Activated B cell treated with CpG ODN at 0.5 μM for 24 hours (primary cell): ENCODE measurements at regions not wholly inside any gene's neighbourhood (a gene's known extent, or its start where the extent isn't known, plus 50 kb on each side); places are given as distances from the start of the nearest gene placed in this dataset.

Experiments used
- ATAC-seq: fragments of 200-7000 bp; cut with Tn5 transposase; one replicate; pipeline ENCODE4 v1.10.0; 2021; ENCODE audit warnings: low read depth, mild to moderate bottlenecking, moderate library complexity
- CTCF ChIA-PET: fragments of 350-600 bp; sonication (Branson Sonifier 250); formaldehyde crosslinking; loops from one replicate; lab custom pipeline; 2021; ENCODE audit warnings: antibody characterized with exemption; lab: Charles Lee
- POLR2A ChIA-PET: fragments of 350-600 bp; sonication (Branson Sonifier 250); formaldehyde crosslinking; loops from one replicate; lab custom pipeline; 2021; ENCODE audit warnings: antibody characterized with exemption; lab: Charles Lee
- DNase-seq: peaks from one replicate; pipeline ENCODE4 v3.0.0; 2022
- H3K27ac Mint-ChIP-seq: one replicate; pipeline ENCODE4 v1.8.0; 2020; ENCODE audit warnings: mixed read lengths
- H3K27me3 Mint-ChIP-seq: one replicate; pipeline ENCODE4 v1.8.0; 2021; ENCODE audit warnings: mixed read lengths
- H3K36me3 Mint-ChIP-seq: one replicate; pipeline ENCODE4 v1.8.0; 2021; ENCODE audit warnings: low read depth, mixed read lengths
- H3K4me1 Mint-ChIP-seq: one replicate; pipeline ENCODE4 v1.8.0; 2021; ENCODE audit warnings: mixed read lengths
- H3K4me3 Mint-ChIP-seq: one replicate; pipeline ENCODE4 v1.8.0; 2020; ENCODE audit warnings: mild to moderate bottlenecking, mixed read lengths
- H3K9me3 Mint-ChIP-seq: one replicate; pipeline ENCODE4 v1.8.0; 2020; ENCODE audit warnings: mixed read lengths
- intact Hi-C: fragments of 100-400 bp; cut with micrococcal nuclease; formaldehyde crosslinking; loops from one replicate; pipeline ENCODE4 v1.15.1; 2024
- TF ChIP-seq, protein P1 (sequence below): fragments of 200-600 bp; IDR thresholded peaks from one replicate; pipeline ENCODE4 v1.8.0; 2022; ENCODE audit warnings: antibody characterized with exemption, mild to moderate bottlenecking

DNA sequence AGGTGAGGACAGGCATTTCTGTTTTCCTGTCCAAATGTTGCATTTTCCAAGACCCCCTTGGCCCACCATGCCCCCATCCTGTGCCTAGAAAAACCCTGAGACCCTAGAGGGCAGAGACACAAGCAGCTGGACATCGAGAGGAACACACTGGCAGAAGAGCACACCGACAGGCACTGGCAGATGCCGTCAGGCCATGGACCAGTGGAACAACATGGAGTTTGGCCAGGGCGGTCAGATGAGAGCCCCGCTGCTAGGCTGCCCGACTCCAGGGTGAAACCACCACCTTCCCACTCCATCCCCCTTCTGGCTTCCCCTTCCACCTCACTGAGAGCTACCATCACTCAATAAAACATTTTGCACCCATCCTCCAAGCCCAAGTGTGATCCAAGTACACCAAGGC is 438.4 kb downstream of the SIPA1L2 start:
- POLR2A ChIA-PET, result no interaction called here
- DNase-seq, result no peak
- no peaks in the 10 kb centered on the region for H3K4me1 Mint-ChIP-seq
- no peak overlapping the region for H3K4me3 Mint-ChIP-seq
- TF ChIP-seq, protein P1, sequence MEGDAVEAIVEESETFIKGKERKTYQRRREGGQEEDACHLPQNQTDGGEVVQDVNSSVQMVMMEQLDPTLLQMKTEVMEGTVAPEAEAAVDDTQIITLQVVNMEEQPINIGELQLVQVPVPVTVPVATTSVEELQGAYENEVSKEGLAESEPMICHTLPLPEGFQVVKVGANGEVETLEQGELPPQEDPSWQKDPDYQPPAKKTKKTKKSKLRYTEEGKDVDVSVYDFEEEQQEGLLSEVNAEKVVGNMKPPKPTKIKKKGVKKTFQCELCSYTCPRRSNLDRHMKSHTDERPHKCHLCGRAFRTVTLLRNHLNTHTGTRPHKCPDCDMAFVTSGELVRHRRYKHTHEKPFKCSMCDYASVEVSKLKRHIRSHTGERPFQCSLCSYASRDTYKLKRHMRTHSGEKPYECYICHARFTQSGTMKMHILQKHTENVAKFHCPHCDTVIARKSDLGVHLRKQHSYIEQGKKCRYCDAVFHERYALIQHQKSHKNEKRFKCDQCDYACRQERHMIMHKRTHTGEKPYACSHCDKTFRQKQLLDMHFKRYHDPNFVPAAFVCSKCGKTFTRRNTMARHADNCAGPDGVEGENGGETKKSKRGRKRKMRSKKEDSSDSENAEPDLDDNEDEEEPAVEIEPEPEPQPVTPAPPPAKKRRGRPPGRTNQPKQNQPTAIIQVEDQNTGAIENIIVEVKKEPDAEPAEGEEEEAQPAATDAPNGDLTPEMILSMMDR, result no peak
- H3K36me3 Mint-ChIP-seq, result no peaks in the 10 kb centered on the region
- ATAC-seq, result no peak
- intact Hi-C loops, result no loop called here
- H3K27me3 Mint-ChIP-seq, result peaks cover 2% of the 10 kb centered on the region
- CTCF ChIA-PET, result no interaction called here
- H3K9me3 Mint-ChIP-seq, result no peaks in the 10 kb centered on the region
- no peak overlapping the region for H3K27ac Mint-ChIP-seq

GRCh38 chr1:232188318-232188717 is 441.6 kb downstream of the SIPA1L2 start:
- no peaks in the 10 kb centered on the region for H3K36me3 Mint-ChIP-seq
- TF ChIP-seq, protein P1, result no peak
- no peak for DNase-seq
- ChIA-PET CTCF (no interaction called here), POLR2A (no interaction called here)
- H3K4me3 Mint-ChIP-seq, result no peak overlapping the region
- no peaks in the 10 kb centered on the region for H3K4me1 Mint-ChIP-seq
- peaks cover 2% of the 10 kb centered on the region for H3K27me3 Mint-ChIP-seq
- no peaks in the 10 kb centered on the region for H3K9me3 Mint-ChIP-seq
- intact Hi-C loops, result no loop called here
- H3K27ac Mint-ChIP-seq, result no peak overlapping the region
- ATAC-seq, result no peak

DNA sequence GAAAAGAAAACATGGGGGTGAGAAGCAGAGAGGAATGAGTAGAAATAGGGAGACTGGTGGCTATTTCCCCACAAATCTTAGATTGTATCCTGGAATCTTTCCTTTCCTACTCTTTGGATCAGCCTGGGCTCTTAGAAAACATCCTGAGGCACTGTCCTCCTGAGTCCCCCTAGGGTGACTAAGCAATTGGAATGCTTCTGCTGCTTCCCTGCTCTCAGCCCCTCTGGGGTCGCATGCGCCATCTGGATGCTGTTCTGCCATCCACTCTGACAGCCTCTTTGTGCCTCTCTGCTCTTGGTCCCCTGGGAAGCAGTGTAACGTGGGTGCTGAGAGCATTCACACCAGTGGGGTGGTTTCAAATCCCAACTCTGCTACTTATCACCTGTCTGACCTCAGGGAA is 443.0 kb downstream of the SIPA1L2 start:
- CTCF ChIA-PET, result no interaction called here
- no peak for DNase-seq
- TF ChIP-seq, protein P1, result no peak

DNA sequence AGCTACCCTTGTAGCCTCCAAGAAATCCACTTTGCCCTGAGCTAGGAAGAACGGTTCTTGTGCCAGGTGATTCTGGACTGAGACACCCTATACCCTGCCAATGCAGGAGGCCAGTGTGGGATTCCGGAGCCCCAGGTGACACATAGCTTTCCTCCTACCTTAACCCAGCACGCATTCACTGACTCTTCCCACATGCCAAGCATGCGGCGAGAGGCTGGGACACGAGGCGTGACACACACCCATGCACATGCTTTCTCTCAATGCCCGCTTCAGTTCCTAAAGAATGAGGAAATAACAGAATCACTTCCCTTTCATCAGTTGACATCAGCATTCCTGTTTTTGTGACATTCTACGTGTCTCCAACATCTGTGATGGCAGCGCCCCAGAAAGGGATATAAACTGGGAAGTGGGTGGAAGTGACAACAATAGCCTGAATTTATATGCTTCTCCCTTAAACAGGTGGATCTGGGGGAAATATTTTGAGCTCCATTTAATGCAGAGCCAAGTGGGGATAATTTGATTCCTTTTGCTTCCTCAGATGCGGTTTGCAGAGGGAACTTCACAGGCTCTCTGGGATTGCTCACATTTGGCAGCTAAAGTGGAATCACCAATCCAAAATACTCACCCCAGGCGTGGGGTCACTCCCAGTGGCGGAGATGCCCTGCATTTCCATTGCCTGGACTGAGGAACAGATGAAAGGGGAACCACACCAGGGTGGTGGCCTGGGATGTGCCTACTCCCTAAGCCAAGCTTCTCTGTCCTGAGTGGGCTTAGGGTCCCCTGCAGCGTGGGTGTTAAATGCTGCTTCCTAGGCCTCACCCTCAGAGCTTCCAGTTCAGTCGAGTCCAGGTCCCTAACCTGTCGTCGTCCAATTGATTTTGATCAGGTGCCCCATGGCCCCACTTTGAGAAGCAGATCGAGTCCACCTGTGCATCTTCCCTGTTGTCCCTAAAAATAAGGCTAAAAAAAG is 445.1 kb downstream of the SIPA1L2 start:
- intact Hi-C loops, result no loop called here
- no peak for DNase-seq
- CTCF ChIA-PET, result no interaction called here

More for the DNA sequence above, 443.0 kb downstream of the SIPA1L2 start:
- POLR2A ChIA-PET, result no interaction called here
- no peak overlapping the region for H3K27ac Mint-ChIP-seq
- intact Hi-C loops, result no loop called here
- H3K4me1 Mint-ChIP-seq, result no peaks in the 10 kb centered on the region
- no peak for ATAC-seq
- H3K4me3 Mint-ChIP-seq, result no peak overlapping the region
- H3K9me3 Mint-ChIP-seq, result no peaks in the 10 kb centered on the region
- no peaks in the 10 kb centered on the region for H3K36me3 Mint-ChIP-seq
- H3K27me3 Mint-ChIP-seq, result peaks cover 2% of the 10 kb centered on the region

GRCh38 chr1:232183802-232184201 is 446.1 kb downstream of the SIPA1L2 start:
- Mint-ChIP-seq H3K27ac (no peak overlapping the region), H3K4me3 (no peak overlapping the region), H3K27me3 (peaks cover 10% of the 10 kb centered on the region), H3K9me3 (no peaks in the 10 kb centered on the region), H3K4me1 (no peaks in the 10 kb centered on the region), H3K36me3 (no peaks in the 10 kb centered on the region)
- intact Hi-C loops, result no loop called here
- no peak for ATAC-seq
- ChIA-PET POLR2A (no interaction called here), CTCF (no interaction called here)
- DNase-seq, result no peak
- TF ChIP-seq, protein P1, result no peak

More for the DNA sequence above, 445.1 kb downstream of the SIPA1L2 start:
- Mint-ChIP-seq H3K27ac (no peak overlapping the region), H3K4me3 (no peak overlapping the region), H3K27me3 (peaks cover 7% of the 10 kb centered on the region), H3K36me3 (no peaks in the 10 kb centered on the region), H3K4me1 (no peaks in the 10 kb centered on the region), H3K9me3 (no peaks in the 10 kb centered on the region)
- POLR2A ChIA-PET, result no interaction called here
- TF ChIP-seq, protein P1, result no peak
- ATAC-seq, result no peak
